ENCODE measurements at regions not wholly inside any gene's neighbourhood (a gene's known extent, or its start where the extent isn't known, plus 50 kb on each side); places are given as distances from the start of the nearest gene placed in this dataset.

DNA sequence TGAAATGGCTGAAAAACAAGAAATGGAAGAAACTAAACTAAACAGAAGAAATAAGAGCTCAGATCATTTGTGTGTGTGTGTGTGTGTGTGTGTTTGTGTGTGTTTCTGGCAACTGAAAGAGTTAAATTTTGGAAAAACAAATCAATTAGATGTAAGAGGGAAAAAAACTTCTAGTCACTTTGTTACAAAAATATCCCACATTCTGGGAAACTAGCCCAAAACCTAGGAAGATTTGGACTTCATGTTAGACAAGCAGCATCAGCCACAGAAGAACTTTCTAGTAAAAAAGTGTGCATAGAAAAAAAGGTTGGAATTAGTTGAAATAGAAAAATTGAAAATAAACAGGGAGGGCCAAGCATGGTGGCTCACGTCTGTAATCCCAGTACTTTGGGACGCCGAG is 111.6 kb upstream of the PRKG2 start:
- TF ChIP-seq POLR2AphosphoS5 (IDR thresholded peaks at IDR 0.05; ENCODE audit: borderline replicate concordance, low read depth, low read length) (no peak), EZH2 (IDR thresholded peaks at IDR 0.05) (no peak)

All from SK-N-MC (cell line).